OCI-LY1 (cell line): ENCODE measurements at regions not wholly inside any gene's neighbourhood (a gene's known extent, or its start where the extent isn't known, plus 50 kb on each side); places are given as distances from the start of the nearest gene placed in this dataset.

Source experiments
- CTCF ChIP-seq: fragments of 200-600 bp; sonication (generic), shearing (Covaris generic); IDR thresholded peaks from 2 replicates; pipeline ENCODE4 v1.5.1; 2017; ENCODE audit warnings: mild to moderate bottlenecking, antibody characterized with exemption, low read length, moderate library complexity, mixed read lengths
- EZH2 ChIP-seq: fragments of 200-600 bp; sonication (generic), shearing (Covaris generic); IDR thresholded peaks from 2 replicates; pipeline ENCODE4 v1.8.0; 2017; ENCODE audit warnings: borderline replicate concordance, mixed run types, mild to moderate bottlenecking, antibody characterized with exemption, low read length, moderate library complexity, mixed read lengths

- no peak for TF ChIP-seq EZH2
- no peak for TF ChIP-seq CTCF
Observed at GRCh38 chr6:166004876-166005275, 162.8 kb downstream of the TBXT start.
